ENCODE measurements at regions not wholly inside any gene's neighbourhood (a gene's known extent, or its start where the extent isn't known, plus 50 kb on each side); places are given as distances from the start of the nearest gene placed in this dataset.
A peak's percentile ranks its signal among the peaks of the same experiment; 100 is the strongest.

- Histone ChIP-seq H3K9me3 (no peaks in the 10 kb centered on the region), H3K27me3 (no peaks in the 10 kb centered on the region), H3K27ac (no peak overlapping the region), H3K36me3 (no peaks in the 10 kb centered on the region), H3K4me3 (ENCODE audit: low read depth in 1 of 2, low read length in 1 of 2) (no peak overlapping the region), H3K4me1 (ENCODE audit: control insufficient read depth in 1 of 2, insufficient read depth in 1 of 2, low read depth in 1 of 2, low read length in 1 of 2) (no peaks in the 10 kb centered on the region)
- TF ChIP-seq CTCF (IDR thresholded peaks at IDR 0.05) = no peak
Measured at GRCh38 chr12:89289720-89290119, 62.6 kb downstream of the DUSP6 start.

GRCh38 chr12:89288959-89289358 is 63.3 kb downstream of the DUSP6 start:
- no peak for TF ChIP-seq CTCF (IDR thresholded peaks at IDR 0.05)
- Histone ChIP-seq H3K27ac (no peak overlapping the region), H3K36me3 (no peaks in the 10 kb centered on the region), H3K4me1 (ENCODE audit: control insufficient read depth in 1 of 2, insufficient read depth in 1 of 2, low read depth in 1 of 2, low read length in 1 of 2) (no peaks in the 10 kb centered on the region), H3K27me3 (no peaks in the 10 kb centered on the region), H3K9me3 (no peaks in the 10 kb centered on the region), H3K4me3 (ENCODE audit: low read depth in 1 of 2, low read length in 1 of 2) (no peak overlapping the region)

- Histone ChIP-seq H3K9me3 (no peaks in the 10 kb centered on the region), H3K4me1 (ENCODE audit: control insufficient read depth in 1 of 2, insufficient read depth in 1 of 2, low read depth in 1 of 2, low read length in 1 of 2) (peaks cover 6% of the 10 kb centered on the region in 2 experiments), H3K27me3 (no peaks in the 10 kb centered on the region), H3K4me3 (ENCODE audit: low read depth in 1 of 2, low read length in 1 of 2) (no peak overlapping the region), H3K36me3 (no peaks in the 10 kb centered on the region), H3K27ac (no peak overlapping the region)
- TF ChIP-seq CTCF (IDR thresholded peaks at IDR 0.05) = no peak
Measured at GRCh38 chr12:89286501-89286900, 65.8 kb downstream of the DUSP6 start.

GRCh38 chr12:89281539-89281867 is 70.8 kb downstream of the DUSP6 start:
- Histone ChIP-seq H3K36me3 (no peaks in the 10 kb centered on the region), H3K4me3 (ENCODE audit: low read depth in 1 of 2, low read length in 1 of 2) (peak overlapping the region; percentile 9 to 51), H3K27ac (peak overlapping the region; percentile 81), H3K4me1 (ENCODE audit: control insufficient read depth in 1 of 2, insufficient read depth in 1 of 2, low read depth in 1 of 2, low read length in 1 of 2) (peaks cover 23 to 24% of the 10 kb centered on the region in 2 experiments), H3K27me3 (no peaks in the 10 kb centered on the region), H3K9me3 (no peaks in the 10 kb centered on the region)
- TF ChIP-seq CTCF (IDR thresholded peaks at IDR 0.05) = no peak

- Histone ChIP-seq H3K9me3 (no peaks in the 10 kb centered on the region), H3K27ac (peak overlapping the region; percentile 81), H3K4me1 (ENCODE audit: control insufficient read depth in 1 of 2, insufficient read depth in 1 of 2, low read depth in 1 of 2, low read length in 1 of 2) (peaks cover 23 to 24% of the 10 kb centered on the region in 2 experiments), H3K36me3 (no peaks in the 10 kb centered on the region), H3K27me3 (no peaks in the 10 kb centered on the region), H3K4me3 (ENCODE audit: low read depth in 1 of 2, low read length in 1 of 2) (peak overlapping the region; percentile 12 to 51)
- no peak for TF ChIP-seq CTCF (IDR thresholded peaks at IDR 0.05)
Measured at GRCh38 chr12:89280833-89281538, 71.3 kb downstream of the DUSP6 start.
